Thyroid gland (tissue), 4 donors: ENCODE measurements at regions not wholly inside any gene's neighbourhood (a gene's known extent, or its start where the extent isn't known, plus 50 kb on each side); places are given as distances from the start of the nearest gene placed in this dataset.

Experiments used
- DNase-seq, 2 donors: peaks; one replicate each; pipeline ENCODE4 v3.0.0-alpha.2; 2019
- H3K27ac ChIP-seq, 3 donors: fragments of 200-600 bp; sonication (generic); 1 replicate in 2 of 3; 2 replicates in 1 of 3; pipeline ENCODE4 v1.5.1; 2016 to 2019; ENCODE audit warnings: mild to moderate bottlenecking in 1 of 3, moderate library complexity in 1 of 3
- H3K27me3 ChIP-seq: fragments of 200-600 bp; sonication (generic); one replicate; pipeline ENCODE4 v1.5.1; 2019
- H3K36me3 ChIP-seq, 2 donors: fragments of 200-600 bp; sonication (generic); one replicate each; pipeline ENCODE4 v1.5.1; 2016 to 2019
- H3K4me1 ChIP-seq, 2 donors: fragments of 200-600 bp; sonication (generic); one replicate each; pipeline ENCODE4 v1.5.1; 2017 to 2019
- H3K4me3 ChIP-seq, 3 donors: fragments of 200-600 bp; sonication (generic); replicated peaks in 1 of 3; 1 replicate in 2 of 3; 2 replicates in 1 of 3; pipeline ENCODE4 v1.5.1; 2016; ENCODE audit warnings: mild to moderate bottlenecking in 1 of 3
- H3K9me3 ChIP-seq: fragments of 200-600 bp; sonication (generic); one replicate; pipeline ENCODE4 v1.5.1; 2017
- CTCF ChIP-seq, 6 experiments: fragments of 200-600 bp in 3 of 6; fragments of 450-650 bp in 3 of 6; sonication (generic) in 3 of 6; IDR thresholded peaks; one replicate each; pipeline ENCODE4 v1.5.1; 2016 to 2019; ENCODE audit warnings: antibody characterized with exemption in 6 of 6, mild to moderate bottlenecking in 2 of 6, inconsistent platforms in 1 of 6, moderate library complexity in 1 of 6
- POLR2A ChIP-seq, 2 donors: fragments of 450-650 bp; IDR thresholded peaks; one replicate each; pipeline ENCODE4 v1.6.1; 2017; ENCODE audit warnings: antibody characterized with exemption in 2 of 2, mild to moderate bottlenecking in 2 of 2, moderate library complexity in 1 of 2
- WGBS, 2 donors: methylation state at CpG; one replicate each; pipeline ENCODE4 v1.1.5; 2017; 5-methylcytosine and 5-hydroxymethylcytosine counted together
- intact Hi-C: fragments of 100-400 bp; cut with DNase I; formaldehyde crosslinking; loops from one replicate; pipeline ENCODE4 v1.15.1; 2023

GRCh38 chr5:44022622-44023021, 366.6 kb downstream of the FGF10 start:
- Histone ChIP-seq H3K27ac (no peak overlapping the region), H3K27me3 (no peaks in the 10 kb centered on the region), H3K4me3 (no peak overlapping the region), H3K36me3 (no peaks in the 10 kb centered on the region), H3K4me1 (no peaks in the 10 kb centered on the region), H3K9me3 (no peaks in the 10 kb centered on the region)
- TF ChIP-seq POLR2A (IDR thresholded peaks at IDR 0.05) (no peak), CTCF (IDR thresholded peaks at IDR 0.05) (no peak)
- no peak for DNase-seq
- intact Hi-C loops, result no loop called here

- Histone ChIP-seq H3K27ac (no peak overlapping the region), H3K9me3 (no peaks in the 10 kb centered on the region), H3K4me1 (no peaks in the 10 kb centered on the region), H3K36me3 (no peaks in the 10 kb centered on the region), H3K27me3 (no peaks in the 10 kb centered on the region), H3K4me3 (no peak overlapping the region)
- TF ChIP-seq CTCF (IDR thresholded peaks at IDR 0.05) (no peak), POLR2A (IDR thresholded peaks at IDR 0.05) (no peak)
- 77 to 82% methylated on average over 2 of the region's 2 CpGs for WGBS, 2 donors
- no peak for DNase-seq
- intact Hi-C loops, result no loop called here
Observed at GRCh38 chr5:44011518-44011917, 377.7 kb downstream of the FGF10 start.

- Histone ChIP-seq H3K4me1 (no peaks in the 10 kb centered on the region), H3K27ac (no peak overlapping the region), H3K27me3 (no peaks in the 10 kb centered on the region), H3K9me3 (no peaks in the 10 kb centered on the region), H3K4me3 (no peak overlapping the region), H3K36me3 (no peaks in the 10 kb centered on the region)
- TF ChIP-seq CTCF (IDR thresholded peaks at IDR 0.05), result no peak
- intact Hi-C loops, result no loop called here
- DNase-seq, result no peak
Observed at GRCh38 chr5:44002381-44002901, 386.8 kb downstream of the FGF10 start.

- no peak for TF ChIP-seq CTCF (IDR thresholded peaks at IDR 0.05)
- 69 to 70% methylated on average over 2 of the region's 2 CpGs for WGBS, 2 donors
Observed at GRCh38 chr5:44001675-44002380, 387.4 kb downstream of the FGF10 start.

GRCh38 chr5:44001236-44001635, 388.0 kb downstream of the FGF10 start:
- Histone ChIP-seq H3K36me3 (no peaks in the 10 kb centered on the region), H3K27me3 (no peaks in the 10 kb centered on the region), H3K9me3 (no peaks in the 10 kb centered on the region), H3K4me1 (no peaks in the 10 kb centered on the region), H3K4me3 (no peak overlapping the region), H3K27ac (no peak overlapping the region)
- DNase-seq, result no peak
- TF ChIP-seq POLR2A (IDR thresholded peaks at IDR 0.05), result no peak
- TF ChIP-seq CTCF (IDR thresholded peaks at IDR 0.05), result no peak
- intact Hi-C loops, result no loop called here

More at GRCh38 chr5:44001675-44002380, 387.4 kb downstream of the FGF10 start:
- Histone ChIP-seq H3K9me3 (no peaks in the 10 kb centered on the region), H3K4me1 (no peaks in the 10 kb centered on the region), H3K27me3 (no peaks in the 10 kb centered on the region), H3K27ac (no peak overlapping the region), H3K4me3 (no peak overlapping the region), H3K36me3 (no peaks in the 10 kb centered on the region)
- intact Hi-C loops, result no loop called here
- DNase-seq, result no peak
